BLaER1 (cell line): ENCODE measurements at regions not wholly inside any gene's neighbourhood (a gene's known extent, or its start where the extent isn't known, plus 50 kb on each side); places are given as distances from the start of the nearest gene placed in this dataset.

Source experiments
- H3K27ac ChIP-seq: shearing (Covaris generic); formaldehyde crosslinking; 2 replicates; pipeline ENCODE4 v1.8.1; 2022
- H3K27me3 ChIP-seq: shearing (Covaris generic); formaldehyde crosslinking; 2 replicates; pipeline ENCODE4 v1.8.1; 2022
- H3K36me3 ChIP-seq: shearing (Covaris generic); formaldehyde crosslinking; 2 replicates; pipeline ENCODE4 v1.8.1; 2022
- H3K4me1 ChIP-seq: shearing (Covaris generic); formaldehyde crosslinking; 2 replicates; pipeline ENCODE4 v1.8.1; 2022
- H3K4me2 ChIP-seq: shearing (Covaris generic); formaldehyde crosslinking; 2 replicates; pipeline ENCODE4 v1.8.1; 2022
- H3K4me3 ChIP-seq: shearing (Covaris generic); formaldehyde crosslinking; 2 replicates; pipeline ENCODE4 v1.8.1; 2022
- H3K9ac ChIP-seq: shearing (Covaris generic); formaldehyde crosslinking; 2 replicates; pipeline ENCODE4 v1.8.1; 2022
- H3K9me3 ChIP-seq: shearing (Covaris generic); formaldehyde crosslinking; 2 replicates; pipeline ENCODE4 v1.8.1; 2022
- H4K20me1 ChIP-seq: shearing (Covaris generic); formaldehyde crosslinking; 2 replicates; pipeline ENCODE4 v1.8.1; 2022
- Cebpa-rat ChIP-seq: shearing (Covaris generic); IDR thresholded peaks from 2 replicates; pipeline ENCODE4 v1.8.1; 2022

- Histone ChIP-seq H3K4me2 (no peak overlapping the region), H4K20me1 (no peaks in the 10 kb centered on the region), H3K27ac (no peak overlapping the region), H3K27me3 (no peaks in the 10 kb centered on the region), H3K4me1 (no peaks in the 10 kb centered on the region), H3K4me3 (no peak overlapping the region), H3K36me3 (no peaks in the 10 kb centered on the region), H3K9ac (no peak overlapping the region), H3K9me3 (no peaks in the 10 kb centered on the region)
- no peak for TF ChIP-seq Cebpa-rat
Observed at GRCh38 chr4:33054656-33055196, 2334.6 kb downstream of the PCDH7 start.

DNA sequence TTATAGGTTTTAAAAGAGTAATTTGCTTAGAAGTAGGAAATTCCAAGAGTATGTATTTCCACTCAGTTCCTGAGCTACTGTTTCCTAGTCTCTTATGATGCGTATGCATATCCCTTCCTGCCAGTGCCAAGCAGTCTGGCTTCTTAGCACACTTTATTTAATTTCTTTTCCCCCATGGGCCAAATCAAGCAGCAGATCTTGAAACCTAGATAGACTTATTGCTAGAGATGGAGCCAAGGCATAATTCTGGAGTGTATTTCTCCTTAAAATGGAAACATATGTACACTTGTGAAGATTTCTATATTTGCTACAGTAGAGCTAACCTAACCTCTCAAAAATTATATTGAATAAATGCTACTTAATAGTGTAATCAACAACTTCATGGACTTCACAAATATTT is 2337.6 kb downstream of the PCDH7 start:
- H3K9ac ChIP-seq = no peak overlapping the region
- H3K9me3 ChIP-seq = no peaks in the 10 kb centered on the region
- no peak overlapping the region for H3K4me3 ChIP-seq
- no peak for TF ChIP-seq Cebpa-rat
- H3K27me3 ChIP-seq = no peaks in the 10 kb centered on the region
- no peak overlapping the region for H3K27ac ChIP-seq
- H3K36me3 ChIP-seq = no peaks in the 10 kb centered on the region
- no peak overlapping the region for H3K4me2 ChIP-seq
- no peaks in the 10 kb centered on the region for H4K20me1 ChIP-seq
- H3K4me1 ChIP-seq = no peaks in the 10 kb centered on the region

GRCh38 chr4:33058998-33059397 is 2338.8 kb downstream of the PCDH7 start:
- H3K4me3 ChIP-seq = no peak overlapping the region
- no peaks in the 10 kb centered on the region for H4K20me1 ChIP-seq
- H3K4me1 ChIP-seq = no peaks in the 10 kb centered on the region
- no peak overlapping the region for H3K4me2 ChIP-seq
- no peak for TF ChIP-seq Cebpa-rat
- no peaks in the 10 kb centered on the region for H3K36me3 ChIP-seq
- H3K27me3 ChIP-seq = no peaks in the 10 kb centered on the region
- no peak overlapping the region for H3K27ac ChIP-seq
- H3K9me3 ChIP-seq = no peaks in the 10 kb centered on the region
- H3K9ac ChIP-seq = no peak overlapping the region

- no peaks in the 10 kb centered on the region for H3K4me1 ChIP-seq
- H3K4me2 ChIP-seq = no peak overlapping the region
- H3K9me3 ChIP-seq = no peaks in the 10 kb centered on the region
- no peak overlapping the region for H3K4me3 ChIP-seq
- no peaks in the 10 kb centered on the region for H4K20me1 ChIP-seq
- H3K27ac ChIP-seq = no peak overlapping the region
- H3K27me3 ChIP-seq = no peaks in the 10 kb centered on the region
- no peaks in the 10 kb centered on the region for H3K36me3 ChIP-seq
- no peak for TF ChIP-seq Cebpa-rat
- H3K9ac ChIP-seq = no peak overlapping the region
Observed at GRCh38 chr4:33060674-33061542, 2340.7 kb downstream of the PCDH7 start.

GRCh38 chr4:33061727-33062126 is 2341.6 kb downstream of the PCDH7 start:
- Histone ChIP-seq H4K20me1 (no peaks in the 10 kb centered on the region), H3K4me2 (no peak overlapping the region), H3K27me3 (no peaks in the 10 kb centered on the region), H3K36me3 (no peaks in the 10 kb centered on the region), H3K9me3 (no peaks in the 10 kb centered on the region), H3K9ac (no peak overlapping the region), H3K4me1 (no peaks in the 10 kb centered on the region), H3K27ac (no peak overlapping the region), H3K4me3 (no peak overlapping the region)
- TF ChIP-seq Cebpa-rat = no peak

GRCh38 chr4:33062155-33062806 is 2342.1 kb downstream of the PCDH7 start:
- no peak overlapping the region for H3K9ac ChIP-seq
- no peaks in the 10 kb centered on the region for H4K20me1 ChIP-seq

GRCh38 chr4:33063241-33063640 is 2343.1 kb downstream of the PCDH7 start:
- Histone ChIP-seq H4K20me1 (no peaks in the 10 kb centered on the region), H3K4me2 (no peak overlapping the region), H3K36me3 (no peaks in the 10 kb centered on the region), H3K9me3 (no peaks in the 10 kb centered on the region), H3K27ac (no peak overlapping the region), H3K9ac (no peak overlapping the region), H3K4me3 (no peak overlapping the region), H3K4me1 (no peaks in the 10 kb centered on the region), H3K27me3 (no peaks in the 10 kb centered on the region)
- no peak for TF ChIP-seq Cebpa-rat

More at GRCh38 chr4:33062155-33062806, 2342.1 kb downstream of the PCDH7 start:
- Histone ChIP-seq H3K27me3 (no peaks in the 10 kb centered on the region), H3K4me2 (no peak overlapping the region), H3K4me3 (no peak overlapping the region), H3K4me1 (no peaks in the 10 kb centered on the region), H3K9me3 (no peaks in the 10 kb centered on the region), H3K36me3 (no peaks in the 10 kb centered on the region), H3K27ac (no peak overlapping the region)
- no peak for TF ChIP-seq Cebpa-rat

GRCh38 chr4:33064238-33064637 is 2344.1 kb downstream of the PCDH7 start:
- Histone ChIP-seq H3K4me1 (no peaks in the 10 kb centered on the region), H3K9me3 (peaks cover 8% of the 10 kb centered on the region), H3K36me3 (no peaks in the 10 kb centered on the region), H3K4me3 (no peak overlapping the region), H3K9ac (no peak overlapping the region), H3K4me2 (no peak overlapping the region), H3K27ac (no peak overlapping the region), H3K27me3 (no peaks in the 10 kb centered on the region), H4K20me1 (no peaks in the 10 kb centered on the region)
- TF ChIP-seq Cebpa-rat = no peak

GRCh38 chr4:33065749-33066148 is 2345.6 kb downstream of the PCDH7 start:
- Histone ChIP-seq H3K27me3 (no peaks in the 10 kb centered on the region), H3K9ac (no peak overlapping the region), H3K4me2 (no peak overlapping the region), H3K36me3 (no peaks in the 10 kb centered on the region), H4K20me1 (no peaks in the 10 kb centered on the region), H3K4me1 (no peaks in the 10 kb centered on the region), H3K4me3 (no peak overlapping the region), H3K9me3 (peaks cover 10% of the 10 kb centered on the region), H3K27ac (no peak overlapping the region)
- no peak for TF ChIP-seq Cebpa-rat

DNA sequence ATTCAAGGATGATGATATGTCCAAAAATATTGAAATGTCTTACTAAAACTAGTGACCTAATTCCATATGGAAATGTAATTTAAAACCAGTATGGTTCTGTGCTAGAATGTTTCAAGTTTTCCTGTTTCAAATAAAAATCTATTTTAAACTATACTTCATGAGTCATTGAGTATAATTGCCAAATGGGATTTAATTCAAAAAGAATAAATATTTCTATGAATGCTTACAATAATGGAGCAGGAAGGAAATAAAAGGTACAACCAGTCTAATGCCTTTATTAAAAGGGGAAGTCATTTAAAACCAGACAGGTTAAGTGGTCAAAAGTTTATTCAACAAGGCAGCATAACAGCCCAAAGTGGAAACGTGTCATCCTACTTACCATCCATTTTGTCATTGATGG is 2347.1 kb downstream of the PCDH7 start:
- Histone ChIP-seq H4K20me1 (no peaks in the 10 kb centered on the region), H3K9me3 (peaks cover 10% of the 10 kb centered on the region), H3K4me1 (no peaks in the 10 kb centered on the region), H3K4me3 (no peak overlapping the region), H3K27ac (no peak overlapping the region), H3K36me3 (no peaks in the 10 kb centered on the region), H3K9ac (no peak overlapping the region), H3K27me3 (no peaks in the 10 kb centered on the region), H3K4me2 (no peak overlapping the region)
- TF ChIP-seq Cebpa-rat = no peak
